Mucosa of rectum (tissue), 2 donors: ENCODE measurements at regions not wholly inside any gene's neighbourhood (a gene's known extent, or its start where the extent isn't known, plus 50 kb on each side); places are given as distances from the start of the nearest gene placed in this dataset.

Experiments used
- H3K27ac ChIP-seq, 2 donors: one replicate each; pipeline ENCODE4 v1.7.0; 2013; ENCODE audit warnings: inconsistent platforms in 2 of 2, low read depth in 2 of 2, low read length in 2 of 2
- H3K27me3 ChIP-seq, 2 donors: one replicate each; pipeline ENCODE4 v1.7.0; 2013; ENCODE audit warnings: low read length in 2 of 2; ENCODE audit not compliant: control insufficient read depth in 2 of 2, insufficient read depth in 2 of 2
- H3K36me3 ChIP-seq, 2 donors: one replicate each; pipeline ENCODE4 v1.7.0; 2013; ENCODE audit warnings: low read length in 2 of 2; ENCODE audit not compliant: control insufficient read depth in 2 of 2, insufficient read depth in 2 of 2
- H3K4me1 ChIP-seq, 2 donors: one replicate each; pipeline ENCODE4 v1.7.0; 2013; ENCODE audit warnings: low read length in 2 of 2, mild to moderate bottlenecking in 1 of 2; ENCODE audit not compliant: control insufficient read depth in 2 of 2, insufficient read depth in 2 of 2
- H3K4me3 ChIP-seq, 2 donors: one replicate each; pipeline ENCODE4 v1.7.0; 2013; ENCODE audit warnings: low read length in 2 of 2
- H3K9ac ChIP-seq, 2 donors: one replicate each; pipeline ENCODE4 v1.7.0; 2013; ENCODE audit warnings: low read length in 2 of 2, low read depth in 1 of 2, mild to moderate bottlenecking in 1 of 2
- H3K9me3 ChIP-seq, 2 donors: one replicate each; pipeline ENCODE4 v1.7.0; 2013; ENCODE audit warnings: low read length in 2 of 2; ENCODE audit not compliant: control insufficient read depth in 2 of 2
- donor health status: healthy.
- donor health status: Normal muscosa, but diverticular disease.

- H3K9me3 ChIP-seq: peaks cover 4 to 5% of the 10 kb centered on the region in 2 donors
- H3K4me3 ChIP-seq: no peak overlapping the region
- H3K36me3 ChIP-seq: no peaks in the 10 kb centered on the region
- no peak overlapping the region for H3K27ac ChIP-seq
- H3K4me1 ChIP-seq: no peaks in the 10 kb centered on the region
- no peaks in the 10 kb centered on the region for H3K27me3 ChIP-seq
- H3K9ac ChIP-seq: no peak overlapping the region
These were observed 270.8 kb downstream of the ZEB2 start for GRCh38 chr2:144249035-144249637.

GRCh38 chr2:144248350-144249034, 271.4 kb downstream of the ZEB2 start:
- no peak overlapping the region for H3K9ac ChIP-seq
- H3K4me1 ChIP-seq: no peaks in the 10 kb centered on the region
- H3K4me3 ChIP-seq: no peak overlapping the region

GRCh38 chr2:144244938-144245337, 275.0 kb downstream of the ZEB2 start:
- H3K9ac ChIP-seq: no peak overlapping the region
- no peaks in the 10 kb centered on the region for H3K36me3 ChIP-seq
- no peaks in the 10 kb centered on the region for H3K9me3 ChIP-seq
- peaks cover 0 to 3% of the 10 kb centered on the region in 2 donors for H3K4me1 ChIP-seq
- no peak overlapping the region for H3K4me3 ChIP-seq
- no peaks in the 10 kb centered on the region for H3K27me3 ChIP-seq
- H3K27ac ChIP-seq: no peak overlapping the region

More at GRCh38 chr2:144248350-144249034, 271.4 kb downstream of the ZEB2 start:
- Histone ChIP-seq H3K27ac (no peak overlapping the region), H3K9me3 (peaks cover 2 to 4% of the 10 kb centered on the region in 2 donors), H3K36me3 (no peaks in the 10 kb centered on the region), H3K27me3 (no peaks in the 10 kb centered on the region)

- Histone ChIP-seq H3K27ac (no peak overlapping the region), H3K4me1 (peaks cover 0 to 3% of the 10 kb centered on the region in 2 donors)
These were observed 277.6 kb downstream of the ZEB2 start for GRCh38 chr2:144242311-144242710.

GRCh38 chr2:144241801-144242200, 278.1 kb downstream of the ZEB2 start:
- peaks cover 0 to 3% of the 10 kb centered on the region in 2 donors for H3K4me1 ChIP-seq
- no peak overlapping the region for H3K27ac ChIP-seq
- H3K9me3 ChIP-seq: no peaks in the 10 kb centered on the region
- H3K36me3 ChIP-seq: no peaks in the 10 kb centered on the region
- H3K9ac ChIP-seq: no peak overlapping the region
- H3K4me3 ChIP-seq: no peak overlapping the region
- no peaks in the 10 kb centered on the region for H3K27me3 ChIP-seq

More at GRCh38 chr2:144242311-144242710, 277.6 kb downstream of the ZEB2 start:
- no peak overlapping the region for H3K4me3 ChIP-seq
- no peaks in the 10 kb centered on the region for H3K27me3 ChIP-seq
- no peak overlapping the region for H3K9ac ChIP-seq
- no peaks in the 10 kb centered on the region for H3K36me3 ChIP-seq
- H3K9me3 ChIP-seq: no peaks in the 10 kb centered on the region

- H3K4me1 ChIP-seq: peaks cover 0 to 3% of the 10 kb centered on the region in 2 donors
- H3K36me3 ChIP-seq: no peaks in the 10 kb centered on the region
- H3K27ac ChIP-seq: no peak overlapping the region
- no peak overlapping the region for H3K4me3 ChIP-seq
- no peak overlapping the region for H3K9ac ChIP-seq
- H3K9me3 ChIP-seq: no peaks in the 10 kb centered on the region
- no peaks in the 10 kb centered on the region for H3K27me3 ChIP-seq
These were observed 279.1 kb downstream of the ZEB2 start for GRCh38 chr2:144240656-144241339.

- Histone ChIP-seq H3K9me3 (no peaks in the 10 kb centered on the region), H3K4me1 (peaks cover 0 to 3% of the 10 kb centered on the region in 2 donors), H3K4me3 (no peak overlapping the region), H3K27me3 (no peaks in the 10 kb centered on the region), H3K9ac (no peak overlapping the region), H3K27ac (no peak overlapping the region), H3K36me3 (no peaks in the 10 kb centered on the region)
These were observed 280.2 kb downstream of the ZEB2 start for GRCh38 chr2:144239726-144240125.

- Histone ChIP-seq H3K4me1 (peaks cover 0 to 3% of the 10 kb centered on the region in 2 donors), H3K4me3 (no peak overlapping the region), H3K27me3 (no peaks in the 10 kb centered on the region), H3K9me3 (no peaks in the 10 kb centered on the region), H3K27ac (no peak overlapping the region), H3K9ac (no peak overlapping the region), H3K36me3 (no peaks in the 10 kb centered on the region)
These were observed 280.6 kb downstream of the ZEB2 start for GRCh38 chr2:144239306-144239705.

GRCh38 chr2:144237830-144238627, 281.9 kb downstream of the ZEB2 start:
- Histone ChIP-seq H3K36me3 (no peaks in the 10 kb centered on the region), H3K4me1 (peaks cover 0 to 3% of the 10 kb centered on the region in 2 donors), H3K27me3 (no peaks in the 10 kb centered on the region), H3K9me3 (no peaks in the 10 kb centered on the region), H3K27ac (no peak overlapping the region), H3K4me3 (no peak overlapping the region), H3K9ac (no peak overlapping the region)
